H1 (cell line): ENCODE measurements at regions not wholly inside any gene's neighbourhood (a gene's known extent, or its start where the extent isn't known, plus 50 kb on each side); places are given as distances from the start of the nearest gene placed in this dataset.

Experiments used
- CTCF ChIA-PET: fragments of 300-600 bp; sonication (Branson Sonifier 250); formaldehyde crosslinking; loops from one replicate; lab custom pipeline; 2021; ENCODE audit not compliant: partially characterized antibody; lab: Charles Lee
- POLR2A ChIA-PET: fragments of 300-600 bp; sonication (Branson Sonifier 250); formaldehyde crosslinking; loops from one replicate; lab custom pipeline; 2021; ENCODE audit warnings: inconsistent platforms; ENCODE audit not compliant: partially characterized antibody; lab: Charles Lee
- DNase-seq, 2 experiments: peaks; one replicate each; pipeline versions ENCODE4 v3.0.0 to v3.0.0-alpha.2; 2010 to 2022; ENCODE audit warnings: low spot score in 2 of 2, low read depth in 1 of 2, mixed read lengths in 1 of 2
- FAIRE-seq: peaks from 2 replicates; lab custom pipeline; 2011; peaks lifted over from hg19 to GRCh38; lab: Jason Lieb, UNC
- H2AFZ ChIP-seq: 2 replicates; pipeline ENCODE4 v1.8.1; 2012; ENCODE audit warnings: low read length, inconsistent platforms
- H2AK5ac ChIP-seq: 2 replicates; pipeline ENCODE4 v1.6.1; 2013; ENCODE audit warnings: low read depth, low read length
- H2BK120ac ChIP-seq: replicated peaks from 2 replicates; pipeline ENCODE3; 2013; ENCODE audit warnings: low read depth, low read length, inconsistent platforms
- H2BK12ac ChIP-seq: 2 replicates; pipeline ENCODE4 v1.6.1; 2013; ENCODE audit warnings: low read depth, low read length
- H2BK15ac ChIP-seq: 2 replicates; pipeline ENCODE4 v1.6.1; 2013; ENCODE audit warnings: low read length
- H2BK20ac ChIP-seq: 2 replicates; pipeline ENCODE4 v1.6.1; 2013; ENCODE audit warnings: low read length
- H2BK5ac ChIP-seq: 2 replicates; pipeline ENCODE4 v1.6.1; 2013; ENCODE audit warnings: low read depth, low read length
- H3K14ac ChIP-seq: 2 replicates; pipeline ENCODE4 v1.6.1; 2013; ENCODE audit warnings: inconsistent platforms; ENCODE audit not compliant: insufficient read length
- H3K18ac ChIP-seq: 2 replicates; pipeline ENCODE4 v1.6.1; 2013; ENCODE audit warnings: low read length; ENCODE audit errors: extremely low read depth
- H3K23ac ChIP-seq: 2 replicates; pipeline ENCODE4 v1.6.1; 2013; ENCODE audit warnings: inconsistent platforms; ENCODE audit not compliant: insufficient read length
- H3K23me2 ChIP-seq: 2 replicates; pipeline ENCODE4 v1.6.1; 2013; ENCODE audit warnings: low read depth, low read length
- H3K27ac ChIP-seq: 2 replicates; pipeline ENCODE4 v1.6.1; 2011; ENCODE audit warnings: low read depth, low read length, inconsistent platforms
- H3K27me3 ChIP-seq, 4 experiments: replicated peaks in 1 of 4; 1 replicate in 1 of 4; 2 replicates in 3 of 4; pipeline versions ENCODE4 v1.6.1 to v1.8.1; 2011 to 2013; ENCODE audit warnings: low read length in 3 of 4, mild to moderate bottlenecking in 3 of 4, inconsistent platforms in 2 of 4, mixed read lengths in 2 of 4, moderate library complexity in 1 of 4; ENCODE audit not compliant: control insufficient read depth in 3 of 4, insufficient read depth in 3 of 4; ENCODE audit errors: extremely low read depth in 1 of 4
- H3K36me3 ChIP-seq, 4 experiments: 2 replicates each; pipeline versions ENCODE4 v1.6.1 to v1.8.1; 2011 to 2013; ENCODE audit warnings: mild to moderate bottlenecking in 4 of 4, low read length in 3 of 4, moderate library complexity in 2 of 4, control low read depth in 1 of 4, inconsistent platforms in 1 of 4; ENCODE audit not compliant: insufficient read depth in 4 of 4, control insufficient read depth in 2 of 4
- H3K4ac ChIP-seq: replicated peaks from 2 replicates; pipeline ENCODE3; 2013; ENCODE audit warnings: low read length, low read depth, mixed read lengths, inconsistent platforms; ENCODE audit not compliant: insufficient read length
- H3K4me1 ChIP-seq, 4 experiments: replicated peaks in 1 of 4; 1 replicate in 1 of 4; 2 replicates in 3 of 4; pipeline versions ENCODE4 v1.6.1 to v1.8.1; 2011 to 2013; ENCODE audit warnings: low read length in 3 of 4, inconsistent platforms in 2 of 4, mixed read lengths in 1 of 4; ENCODE audit not compliant: insufficient read depth in 4 of 4, control insufficient read depth in 3 of 4
- H3K4me2 ChIP-seq, 2 experiments: 2 replicates each; pipeline versions ENCODE4 v1.6.1 to v1.8.1; 2011 to 2013; ENCODE audit warnings: low read depth in 2 of 2, low read length in 2 of 2, control low read depth in 1 of 2, inconsistent platforms in 1 of 2, mild to moderate bottlenecking in 1 of 2; ENCODE audit not compliant: insufficient read depth in 1 of 2
- H3K4me3 ChIP-seq, 4 experiments: fragments of 200-600, 300-600 bp in 1 of 4; sonication (generic), shearing (Covaris generic), sonication (Bioruptor Twin) in 1 of 4; 2 replicates each; pipeline versions ENCODE4 v1.5.1 to v1.8.1; 2011 to 2016; ENCODE audit warnings: low read length in 4 of 4, low read depth in 3 of 4, control low read depth in 2 of 4, inconsistent platforms in 2 of 4, mild to moderate bottlenecking in 2 of 4, mixed read lengths in 1 of 4, moderate library complexity in 1 of 4; ENCODE audit not compliant: insufficient read depth in 2 of 4; ENCODE audit errors: extremely low read depth in 1 of 4
- H3K56ac ChIP-seq: replicated peaks from 2 replicates; pipeline ENCODE3; 2013; ENCODE audit warnings: low read depth, mild to moderate bottlenecking, mixed read lengths, low read length, inconsistent platforms; ENCODE audit not compliant: insufficient read length
- H3K79me1 ChIP-seq: 2 replicates; pipeline ENCODE4 v1.6.1; 2013; ENCODE audit warnings: low read depth, low read length, control low read depth
- H3K79me2 ChIP-seq, 2 experiments: 2 replicates each; pipeline versions ENCODE4 v1.6.1 to v1.8.1; 2012 to 2013; ENCODE audit warnings: low read length in 2 of 2, mild to moderate bottlenecking in 2 of 2, inconsistent platforms in 1 of 2; ENCODE audit not compliant: insufficient read depth in 2 of 2, control insufficient read depth in 1 of 2
- H3K9ac ChIP-seq, 4 experiments: replicated peaks in 1 of 4; 1 replicate in 1 of 4; 2 replicates in 3 of 4; pipeline versions ENCODE4 v1.6.1 to v1.8.1; 2011 to 2013; ENCODE audit warnings: low read depth in 3 of 4, low read length in 3 of 4, control low read depth in 2 of 4, mild to moderate bottlenecking in 2 of 4, moderate library complexity in 2 of 4, inconsistent platforms in 1 of 4; ENCODE audit errors: extremely low read depth in 1 of 4
- H3K9me3 ChIP-seq, 2 experiments: 2 replicates each; pipeline versions ENCODE4 v1.6.1 to v1.8.1; 2012 to 2013; ENCODE audit warnings: mild to moderate bottlenecking in 2 of 2, moderate library complexity in 2 of 2, control low read depth in 1 of 2, inconsistent platforms in 1 of 2, low read depth in 1 of 2, low read length in 1 of 2, mixed read lengths in 1 of 2; ENCODE audit not compliant: insufficient read depth in 2 of 2
- H4K20me1 ChIP-seq, 2 experiments: replicated peaks in 1 of 2; 2 replicates each; pipeline versions ENCODE3 to v1.8.1; 2011 to 2013; ENCODE audit warnings: inconsistent platforms in 2 of 2, low read length in 2 of 2, mild to moderate bottlenecking in 1 of 2; ENCODE audit not compliant: insufficient read depth in 2 of 2, control insufficient read depth in 1 of 2
- H4K5ac ChIP-seq: 2 replicates; pipeline ENCODE4 v1.6.1; 2013; ENCODE audit warnings: low read length, low read depth, mixed read lengths, inconsistent platforms; ENCODE audit not compliant: insufficient read length
- H4K8ac ChIP-seq: 2 replicates; pipeline ENCODE4 v1.8.0; 2013; ENCODE audit warnings: mild to moderate bottlenecking, moderate library complexity, low read length, inconsistent platforms; ENCODE audit not compliant: insufficient read depth; ENCODE audit errors: extremely low read depth
- H4K91ac ChIP-seq: replicated peaks from 2 replicates; pipeline ENCODE3; 2013; ENCODE audit warnings: low read length, mixed read lengths, inconsistent platforms; ENCODE audit not compliant: insufficient read length
- ASH2L ChIP-seq: fragments of 200-600, 300-600 bp; sonication (generic); IDR thresholded peaks from one replicate; pipeline ENCODE4 v1.7.1; 2017; ENCODE audit warnings: low read length
- EGR1 ChIP-seq: IDR thresholded peaks from 2 replicates; pipeline ENCODE4 v1.6.1; 2011; ENCODE audit warnings: low read depth, low read length, borderline replicate concordance
- EP300 ChIP-seq, 2 experiments: IDR thresholded peaks; 1 replicate in 1 of 2; 2 replicates in 1 of 2; pipeline ENCODE4 v1.6.1; 2011 to 2012; ENCODE audit warnings: low read depth in 2 of 2, low read length in 2 of 2, mild to moderate bottlenecking in 2 of 2, borderline replicate concordance in 1 of 2, inconsistent platforms in 1 of 2, moderate library complexity in 1 of 2
- GABPA ChIP-seq: IDR thresholded peaks from 2 replicates; pipeline ENCODE4 v1.6.1; 2011; ENCODE audit warnings: mild to moderate bottlenecking, low read length, moderate library complexity, borderline replicate concordance; ENCODE audit not compliant: insufficient read depth
- JUN ChIP-seq: IDR thresholded peaks from 2 replicates; pipeline ENCODE4 v1.6.1; 2011; ENCODE audit warnings: low read depth, mild to moderate bottlenecking, improper control_type of control experiment, low read length
- JUND ChIP-seq: IDR thresholded peaks from 2 replicates; pipeline ENCODE4 v1.6.1; 2011; ENCODE audit warnings: mild to moderate bottlenecking, improper control_type of control experiment, low read length
- KDM1A ChIP-seq: fragments of 200-600, 300-600 bp; sonication (generic); IDR thresholded peaks from 2 replicates; pipeline ENCODE4 v1.7.1; 2016; ENCODE audit warnings: mild to moderate bottlenecking, low read length, borderline replicate concordance
- RAD21 ChIP-seq, 2 experiments: IDR thresholded peaks in 1 of 2; conservative IDR thresholded peaks in 1 of 2; 2 replicates each; pipeline ENCODE4 v1.6.1; 2011; ENCODE audit warnings: low read depth in 2 of 2, low read length in 2 of 2, improper control_type of control experiment in 1 of 2, inconsistent platforms in 1 of 2, mild to moderate bottlenecking in 1 of 2, moderate library complexity in 1 of 2
- RBBP5 ChIP-seq: IDR thresholded peaks from 2 replicates; pipeline ENCODE4 v1.7.1; 2012; ENCODE audit warnings: low read depth, mild to moderate bottlenecking, inconsistent platforms, low read length, moderate library complexity, borderline replicate concordance
- TBP ChIP-seq: IDR thresholded peaks from 2 replicates; pipeline ENCODE4 v1.6.1; 2011; ENCODE audit warnings: low read depth, low read length, improper control_type of control experiment
- TCF12 ChIP-seq: IDR thresholded peaks from 2 replicates; pipeline ENCODE4 v1.6.1; 2011; ENCODE audit warnings: low read depth, mild to moderate bottlenecking, low read length
- YY1 ChIP-seq: IDR thresholded peaks from 2 replicates; pipeline ENCODE4 v1.6.1; 2011; ENCODE audit warnings: low read depth, mild to moderate bottlenecking, low read length
- WGBS, 2 experiments: shearing (Covaris generic) in 1 of 2; methylation state at CpG; one replicate each; pipeline versions ENCODE4 v1.1.6 to v1.1.7; 2013 to 2015; ENCODE audit warnings: low lambda C conversion rate in 2 of 2, mixed read lengths in 2 of 2, inconsistent platforms in 1 of 2, low coverage in 1 of 2, missing lambda C conversion rate in 1 of 2; ENCODE audit not compliant: insufficient replicate concordance in 2 of 2, insufficient coverage in 1 of 2, insufficient read length in 1 of 2; ENCODE audit errors: extremely low coverage in 1 of 2, missing lambda C conversion rate in 1 of 2; 5-methylcytosine and 5-hydroxymethylcytosine counted together
- TF ChIP-seq, protein P1 (sequence below): IDR thresholded peaks from 2 replicates; pipeline ENCODE4 v1.6.1; 2011; ENCODE audit warnings: low read depth, mild to moderate bottlenecking, low read length; ENCODE audit not compliant: insufficient read depth

DNA sequence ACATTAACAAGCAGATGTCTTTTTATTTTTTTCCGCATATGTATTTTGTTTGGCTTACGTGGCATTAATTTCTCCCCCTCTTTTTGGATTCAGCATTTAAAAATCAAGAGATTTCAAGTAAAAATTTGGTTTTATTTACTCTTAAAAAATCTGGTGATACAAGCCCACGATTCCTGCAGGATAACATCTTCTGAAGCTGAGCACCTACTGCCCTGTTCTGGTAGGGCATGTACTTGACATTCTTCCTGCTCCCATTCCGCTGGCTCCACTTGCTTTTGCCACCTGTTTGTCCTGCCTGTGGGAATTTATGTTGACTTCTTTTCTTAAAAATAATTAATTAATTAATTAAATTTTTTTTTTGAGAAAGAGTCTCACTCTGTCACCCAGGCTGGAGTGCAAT is 105.2 kb upstream of the SLC25A13 start:
- Histone ChIP-seq H3K79me1 (no peaks in the 10 kb centered on the region), H3K4me3 (no peak overlapping the region), H3K9me3 (no peaks in the 10 kb centered on the region), H3K4me2 (no peak overlapping the region), H3K4ac (no peak overlapping the region), H4K5ac (no peak overlapping the region), H2BK120ac (no peak overlapping the region), H4K8ac (no peak overlapping the region), H4K91ac (no peak overlapping the region), H2BK15ac (no peak overlapping the region), H3K36me3 (no peaks in the 10 kb centered on the region), H2AK5ac (no peak overlapping the region), H3K79me2 (no peaks in the 10 kb centered on the region), H3K4me1 (no peaks in the 10 kb centered on the region), H3K14ac (no peak overlapping the region), H2BK5ac (no peak overlapping the region), H3K27ac (no peak overlapping the region), H3K23me2 (no peaks in the 10 kb centered on the region), H4K20me1 (no peaks in the 10 kb centered on the region), H3K9ac (no peak overlapping the region), H3K18ac (no peak overlapping the region), H3K56ac (no peak overlapping the region), H2AFZ (no peak overlapping the region; the same call in 1 of the 2 replicates), H2BK20ac (no peak overlapping the region), H2BK12ac (no peak overlapping the region), H3K23ac (no peak overlapping the region), H3K27me3 (no peaks in the 10 kb centered on the region)
- ChIA-PET CTCF (interaction anchor here (0.7 to 1.0 kb wide), 2 partner anchors 12 to 75 kb away, joined by 3 read pairs; no protein-coding TSS in a partner anchor), POLR2A (no interaction called here)
- TF ChIP-seq JUND (no peak), EGR1 (no peak), TBP (no peak), RBBP5 (no peak), RAD21 (IDR thresholded peaks at IDR 0.05 in 1 of 2, conservative IDR thresholded peaks at IDR 0.05 in 1 of 2; ENCODE audit: low read depth in 2 of 2, low read length in 2 of 2) (no peak), EP300 (IDR thresholded peaks at IDR 0.05; ENCODE audit: borderline replicate concordance in 1 of 2, low read depth in 2 of 2, low read length in 2 of 2) (no peak), KDM1A (no peak), YY1 (no peak), JUN (no peak), GABPA (no peak), ASH2L (no peak), TCF12 (no peak)
- TF ChIP-seq, protein P1, sequence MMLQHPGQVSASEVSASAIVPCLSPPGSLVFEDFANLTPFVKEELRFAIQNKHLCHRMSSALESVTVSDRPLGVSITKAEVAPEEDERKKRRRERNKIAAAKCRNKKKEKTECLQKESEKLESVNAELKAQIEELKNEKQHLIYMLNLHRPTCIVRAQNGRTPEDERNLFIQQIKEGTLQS: no peak
- FAIRE-seq (no peak), DNase-seq (no peak)
- WGBS, 2 experiments: 90% methylated on average over 4 of the region's 4 CpGs; no CpG with 5 or more reads in 1 of the 2 experiments
